GM21723 (cell line): ENCODE measurements at regions not wholly inside any gene's neighbourhood (a gene's known extent, or its start where the extent isn't known, plus 50 kb on each side); places are given as distances from the start of the nearest gene placed in this dataset.

ENCODE experiments used
- ATAC-seq: cut with Tn5 transposase; IDR thresholded peaks from one replicate; pipeline ENCODE4 v1.9.1; 2021; ENCODE audit warnings: mild to moderate bottlenecking, moderate library complexity; ENCODE audit not compliant: unreplicated experiment

DNA sequence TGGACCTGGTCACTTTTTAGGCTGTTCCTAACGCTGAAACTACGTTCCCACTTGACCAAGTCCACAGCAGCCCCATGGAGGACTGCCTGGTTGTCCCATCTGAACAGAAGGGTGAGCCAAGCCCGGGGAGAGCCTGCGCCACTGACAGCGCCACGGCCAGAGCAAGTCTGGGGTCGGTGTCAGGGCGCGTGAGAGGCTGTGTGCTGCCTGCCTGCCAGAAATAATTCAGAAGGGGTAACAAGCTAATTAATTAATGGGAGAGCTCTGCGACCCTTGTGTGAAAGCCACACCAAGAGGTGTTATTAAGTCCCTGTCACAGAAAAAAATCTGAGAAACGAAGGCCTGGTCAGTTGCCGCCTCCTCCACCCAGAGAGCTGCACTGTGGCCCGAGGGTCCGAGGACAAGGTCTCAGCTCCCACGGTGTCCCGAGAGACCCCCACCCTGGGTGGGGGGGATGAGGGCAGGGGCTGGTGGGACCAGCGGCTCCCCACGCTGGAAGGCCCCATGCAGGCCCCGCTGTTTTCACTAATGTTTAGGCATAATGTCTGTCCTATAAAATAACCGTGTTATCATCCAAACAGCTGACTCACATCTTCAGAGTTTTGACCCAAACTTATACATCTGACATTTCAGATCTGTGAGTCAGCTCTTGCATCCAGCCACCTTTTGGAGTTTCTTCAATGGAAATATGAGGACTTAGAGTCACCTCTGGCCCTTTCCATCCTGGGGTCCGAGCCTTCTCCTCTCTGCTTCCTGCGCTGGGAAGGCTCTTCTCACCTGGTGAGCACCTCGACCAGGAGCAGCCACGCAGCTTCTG is 58.5 kb downstream of the DLL1 start:
- no peak for ATAC-seq

DNA sequence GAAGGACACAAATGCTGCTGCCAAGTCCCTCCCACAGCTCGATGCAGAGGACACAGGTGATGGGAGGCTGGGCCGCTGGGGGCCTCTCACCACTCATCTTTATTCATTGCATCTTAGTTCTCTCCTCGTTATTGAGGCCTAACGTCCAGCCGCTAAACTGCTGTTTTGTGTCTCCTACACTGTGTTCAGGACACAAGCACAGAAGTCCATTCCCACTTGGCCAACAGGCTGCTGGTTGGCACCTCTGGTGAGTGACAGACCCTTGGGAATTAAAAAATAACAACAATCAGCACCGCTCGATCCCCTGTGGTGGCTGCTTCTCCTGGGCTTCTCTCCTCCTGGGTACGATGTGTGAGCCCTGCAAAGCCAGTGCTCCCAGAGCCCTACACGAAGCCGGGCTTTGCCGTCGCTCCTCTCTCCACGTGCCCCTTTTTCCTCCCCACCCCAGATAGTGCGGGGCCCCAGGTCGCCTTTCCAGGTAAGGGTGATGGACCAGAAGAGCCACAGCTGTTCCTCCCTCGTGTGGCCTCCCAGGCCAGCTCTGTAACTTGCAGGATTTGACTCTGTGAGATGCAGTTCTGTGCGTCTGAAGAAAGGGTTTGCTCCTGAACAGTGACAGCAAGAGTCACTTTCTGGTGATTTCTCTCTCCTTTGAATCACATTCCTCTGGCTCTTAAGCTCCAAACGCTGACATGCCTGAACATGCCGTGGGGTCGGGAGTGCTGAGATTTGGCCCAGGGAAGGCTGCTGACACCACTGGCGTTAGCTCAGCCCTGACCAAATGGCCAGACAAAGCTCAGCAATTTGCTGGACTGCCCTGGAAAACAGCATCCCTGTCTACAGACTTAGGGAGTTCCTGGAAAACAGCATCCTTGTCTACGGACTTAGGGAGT is 59.3 kb downstream of the DLL1 start:
- ATAC-seq: no peak

DNA sequence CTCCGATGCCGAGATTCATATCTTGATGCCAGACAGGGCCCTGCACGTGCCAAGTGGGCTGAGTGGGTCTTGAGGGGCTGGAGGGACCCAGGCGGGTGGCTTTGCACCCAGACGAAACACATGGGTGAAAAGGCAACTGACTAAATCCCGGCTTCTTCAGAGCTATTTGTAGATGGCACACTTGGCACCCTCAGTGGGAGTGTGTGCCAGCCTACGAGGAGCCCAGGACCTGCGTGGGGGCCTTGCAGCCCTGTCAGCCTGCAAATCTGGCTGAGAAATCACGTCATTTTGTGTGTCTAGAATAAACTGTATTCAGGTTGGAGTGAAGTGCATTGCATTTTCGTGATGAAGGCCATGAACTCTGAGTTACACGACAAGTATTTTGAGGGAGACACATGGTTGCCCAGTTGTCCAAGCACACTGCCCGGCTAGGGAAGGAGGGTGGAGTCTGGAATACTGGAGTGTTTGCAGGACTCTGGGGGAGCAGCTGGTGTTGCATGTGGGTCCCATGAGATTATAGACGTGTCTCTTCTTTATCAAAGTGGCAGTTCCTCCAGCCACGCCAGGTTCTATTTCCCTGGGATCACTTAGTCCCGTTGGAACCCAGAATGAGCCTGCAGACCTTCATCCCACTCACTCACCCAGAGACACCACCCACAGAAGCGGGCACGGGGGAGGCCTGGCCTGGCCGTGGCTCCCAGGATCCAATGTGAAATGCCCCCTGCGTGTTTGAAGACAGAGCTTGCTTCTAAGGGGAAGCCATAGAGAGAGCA is 60.2 kb downstream of the DLL1 start:
- ATAC-seq: no peak

DNA sequence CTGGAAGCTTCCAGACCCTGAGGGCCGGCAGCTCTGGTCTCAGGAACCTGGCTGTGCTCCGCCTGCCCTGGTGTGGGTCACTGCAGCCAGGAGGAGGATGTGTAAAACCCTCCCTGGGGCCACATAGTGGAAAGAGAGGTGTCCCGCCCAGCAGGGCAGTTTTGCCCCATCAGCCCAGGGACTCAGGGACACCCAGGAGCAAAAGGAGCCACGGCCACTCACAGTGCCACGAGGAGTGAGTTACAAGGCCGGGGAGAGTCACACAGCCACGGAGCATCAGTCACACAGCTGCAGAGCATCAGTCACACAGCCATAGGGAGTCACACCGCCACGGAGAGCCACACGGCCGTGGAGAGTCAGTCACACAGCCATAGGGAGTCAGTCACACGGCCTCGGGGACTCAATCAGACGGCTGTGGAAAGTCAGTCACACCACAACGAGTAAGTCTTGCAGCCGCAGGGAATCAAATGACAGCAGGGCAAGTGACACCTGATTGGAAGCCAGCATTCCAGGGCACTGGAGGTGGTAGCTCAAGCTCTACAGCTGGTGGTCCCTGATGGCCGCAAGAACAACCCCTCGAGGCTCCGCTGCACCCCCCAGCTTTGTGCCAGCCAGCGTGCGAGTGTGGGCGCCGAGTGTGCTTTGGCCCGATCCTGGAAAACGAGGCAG is 60.9 kb downstream of the DLL1 start:
- ATAC-seq: no peak

DNA sequence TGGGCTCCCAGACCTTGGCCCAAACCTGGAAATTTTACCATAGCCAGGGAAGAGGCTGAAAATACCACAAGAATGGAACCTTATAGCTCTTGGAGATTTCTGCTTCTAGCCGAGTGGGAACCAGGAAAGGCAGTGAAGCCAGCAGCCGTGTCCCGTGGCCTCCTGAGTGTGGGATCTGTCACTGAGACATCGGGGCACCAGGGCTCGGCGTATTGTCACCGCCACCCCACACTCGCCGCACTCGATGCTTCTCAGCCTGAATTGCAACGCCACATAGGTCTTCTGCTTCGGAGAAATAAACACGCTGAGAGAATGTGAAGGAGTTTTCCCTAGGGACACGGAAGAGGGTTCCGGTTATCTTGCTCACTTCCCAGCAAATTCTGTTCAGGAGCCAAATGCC is 61.5 kb downstream of the DLL1 start:
- no peak for ATAC-seq

DNA sequence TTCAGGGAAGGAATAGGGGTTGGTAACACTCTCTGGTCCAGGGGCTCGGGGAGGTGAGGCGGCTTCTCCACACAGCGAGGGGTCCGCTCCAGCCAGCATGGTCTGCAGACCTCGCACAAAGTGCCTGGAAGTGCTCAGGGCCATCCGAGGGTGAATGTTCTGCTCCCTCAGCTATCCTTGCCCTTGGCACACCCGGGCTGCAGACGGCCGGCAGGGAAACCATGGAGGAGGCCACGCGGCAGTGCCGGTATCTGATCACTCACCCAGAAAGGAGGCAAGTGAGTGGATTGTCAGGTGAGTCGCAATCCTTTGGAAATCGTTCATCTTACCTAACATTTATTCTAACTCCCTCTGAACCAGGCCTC is 62.0 kb downstream of the DLL1 start:
- no peak for ATAC-seq

DNA sequence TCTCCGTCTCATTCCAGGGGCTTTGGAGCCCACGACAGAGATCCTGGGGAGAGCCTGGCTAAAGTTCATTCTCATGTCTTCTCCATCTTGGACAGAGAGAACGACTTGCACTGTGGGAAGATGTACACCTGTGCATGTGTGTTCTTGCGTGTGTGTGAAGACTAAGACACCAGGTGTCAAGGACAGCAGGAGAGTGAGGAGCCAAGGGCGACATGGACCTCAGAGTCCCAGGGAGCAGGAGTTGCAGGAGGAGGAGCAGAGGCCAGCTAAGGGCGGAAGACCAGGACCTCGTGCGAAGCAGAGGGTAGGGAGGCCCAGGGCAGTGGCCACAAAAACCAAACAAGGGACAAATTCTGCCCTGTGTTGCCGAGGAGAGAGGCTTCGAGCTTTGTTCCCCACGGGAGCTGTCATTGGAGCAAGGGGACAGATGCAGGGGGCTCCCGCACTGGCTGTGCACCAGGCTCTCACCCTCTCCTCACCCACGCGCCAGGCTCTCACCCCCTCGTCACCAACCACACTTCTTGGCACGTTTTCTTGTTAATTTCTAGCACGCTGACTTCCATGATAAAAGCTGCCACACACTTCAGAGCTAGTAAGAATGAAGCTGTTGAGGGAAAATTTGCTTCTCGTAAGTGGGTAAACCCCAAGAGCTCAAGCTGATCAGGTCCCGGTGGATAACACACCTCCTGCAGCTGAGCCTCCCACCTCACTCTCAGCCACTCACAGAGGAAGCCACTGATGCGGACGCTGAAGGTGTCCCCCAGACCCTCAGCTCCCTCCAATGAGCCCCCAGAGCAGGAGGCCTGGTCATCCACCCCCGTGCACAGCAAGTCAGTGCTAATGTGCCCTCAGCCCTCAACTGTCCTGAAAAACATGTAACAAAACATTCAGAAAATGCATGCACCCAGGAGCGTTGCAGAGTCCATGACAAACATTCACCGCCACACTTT is 62.6 kb downstream of the DLL1 start:
- no peak for ATAC-seq

DNA sequence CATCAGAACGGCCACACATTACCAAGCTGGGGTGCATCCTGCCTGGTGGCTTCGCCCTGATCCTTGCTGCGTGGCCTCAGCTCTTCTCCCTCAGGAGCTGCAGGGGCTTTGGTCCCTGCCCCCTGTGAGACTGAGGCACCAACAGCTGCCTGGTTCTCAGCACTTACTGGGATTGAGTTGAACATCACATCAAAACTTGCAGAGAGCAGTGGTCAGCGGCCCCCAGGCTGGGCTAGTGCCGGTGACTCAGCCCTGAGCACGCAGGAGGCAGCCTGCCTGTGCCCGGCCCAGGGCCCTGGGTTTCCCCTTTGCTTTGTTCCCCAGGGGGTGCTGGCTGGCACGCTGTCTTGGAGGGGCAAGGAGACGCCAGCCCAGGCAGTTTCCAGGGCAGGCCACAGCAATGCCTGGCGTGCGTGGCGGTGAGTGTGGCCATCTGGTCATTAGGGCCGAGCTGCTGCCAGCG is 63.3 kb downstream of the DLL1 start:
- no peak for ATAC-seq

DNA sequence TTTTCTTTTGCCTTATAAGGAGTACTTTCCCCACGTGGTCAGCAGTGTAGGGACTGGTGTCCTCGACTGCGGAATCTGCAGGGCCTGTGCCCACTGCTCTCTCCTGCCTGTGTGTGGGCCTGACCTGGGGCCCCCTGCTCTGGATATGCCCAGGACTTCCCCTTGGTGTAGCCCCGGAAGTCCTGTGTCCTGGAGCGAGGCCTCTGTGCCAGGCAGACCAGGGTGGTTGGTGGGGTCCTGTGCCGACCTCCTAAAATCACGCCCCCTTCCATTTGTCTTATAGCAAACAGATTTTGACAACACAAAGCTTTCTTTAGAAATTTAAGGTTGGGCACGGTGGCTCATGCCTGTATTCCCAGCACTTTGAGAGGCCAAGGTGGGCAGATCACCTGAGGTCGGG is 64.2 kb downstream of the DLL1 start:
- ATAC-seq: no peak

DNA sequence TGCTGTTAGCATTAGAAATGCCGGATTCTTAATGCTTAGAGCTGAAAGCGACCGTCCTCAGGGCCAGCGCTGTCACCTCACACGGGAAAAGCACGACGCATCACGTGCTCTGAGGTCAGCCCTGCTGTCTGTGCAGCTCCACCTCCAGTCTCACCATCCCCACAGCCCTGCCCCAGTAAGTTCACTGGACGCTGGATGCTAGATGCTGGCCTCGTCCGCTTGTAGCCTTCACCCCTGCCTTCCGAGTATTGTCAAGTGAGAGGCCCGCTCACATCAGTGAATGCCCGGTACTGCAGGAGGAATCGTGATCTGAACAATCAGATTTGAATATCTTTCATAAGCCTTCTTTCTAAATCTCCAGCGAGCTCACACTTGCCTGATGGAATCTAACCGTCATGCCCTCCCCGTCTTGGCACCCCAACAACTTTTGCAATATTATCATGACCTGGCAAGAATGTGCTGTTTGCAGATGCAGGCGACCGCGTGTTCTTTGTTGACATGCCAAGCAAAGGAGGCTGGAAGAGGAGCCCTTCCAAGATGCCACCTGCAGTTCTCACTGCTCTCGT is 64.9 kb downstream of the DLL1 start:
- ATAC-seq: no peak

DNA sequence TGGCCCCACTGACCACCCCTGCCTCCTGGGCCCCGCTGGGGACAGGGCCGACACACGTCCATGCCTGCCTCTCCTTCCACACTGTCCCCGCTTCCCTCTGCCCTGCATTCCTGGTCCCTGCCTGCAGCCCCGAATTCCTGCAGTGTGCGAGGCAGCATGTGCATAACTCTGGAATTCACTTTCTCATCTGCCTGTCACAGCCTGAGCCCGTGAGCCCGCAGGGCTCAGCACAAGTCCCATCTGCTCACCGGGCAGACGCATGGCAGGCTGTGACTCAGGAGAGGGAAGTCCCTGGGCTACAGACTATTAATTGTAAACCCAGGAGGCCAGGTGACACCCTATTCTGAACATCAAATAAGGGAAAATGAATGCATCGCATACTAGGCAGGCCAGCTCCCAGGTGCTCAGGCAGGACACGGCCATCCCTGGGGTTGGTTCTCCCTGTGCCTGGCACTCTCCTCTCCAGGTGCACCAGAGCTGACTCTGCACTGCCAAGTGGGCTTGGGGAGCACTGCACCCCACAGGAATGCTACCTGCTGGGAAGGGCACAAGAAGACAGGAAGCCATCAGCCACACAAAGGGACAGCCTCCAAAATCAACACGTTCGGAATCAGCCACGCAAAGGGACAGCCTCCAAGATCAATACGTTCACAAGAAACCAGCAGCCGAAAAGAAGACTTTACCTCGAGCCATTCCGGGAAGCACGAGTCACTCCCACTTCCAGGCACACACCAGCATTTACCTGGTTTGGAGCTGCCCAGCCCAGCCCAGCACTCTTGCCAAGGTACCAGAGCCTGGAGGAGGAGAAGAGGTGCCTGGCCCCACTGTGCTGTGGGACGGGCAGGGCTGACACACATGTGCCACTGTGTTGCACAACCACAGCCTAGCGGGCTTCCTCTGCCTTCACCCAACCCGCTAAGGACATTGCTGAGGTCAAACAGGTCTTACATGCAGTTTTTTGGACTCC is 65.9 kb downstream of the DLL1 start:
- ATAC-seq: no peak

DNA sequence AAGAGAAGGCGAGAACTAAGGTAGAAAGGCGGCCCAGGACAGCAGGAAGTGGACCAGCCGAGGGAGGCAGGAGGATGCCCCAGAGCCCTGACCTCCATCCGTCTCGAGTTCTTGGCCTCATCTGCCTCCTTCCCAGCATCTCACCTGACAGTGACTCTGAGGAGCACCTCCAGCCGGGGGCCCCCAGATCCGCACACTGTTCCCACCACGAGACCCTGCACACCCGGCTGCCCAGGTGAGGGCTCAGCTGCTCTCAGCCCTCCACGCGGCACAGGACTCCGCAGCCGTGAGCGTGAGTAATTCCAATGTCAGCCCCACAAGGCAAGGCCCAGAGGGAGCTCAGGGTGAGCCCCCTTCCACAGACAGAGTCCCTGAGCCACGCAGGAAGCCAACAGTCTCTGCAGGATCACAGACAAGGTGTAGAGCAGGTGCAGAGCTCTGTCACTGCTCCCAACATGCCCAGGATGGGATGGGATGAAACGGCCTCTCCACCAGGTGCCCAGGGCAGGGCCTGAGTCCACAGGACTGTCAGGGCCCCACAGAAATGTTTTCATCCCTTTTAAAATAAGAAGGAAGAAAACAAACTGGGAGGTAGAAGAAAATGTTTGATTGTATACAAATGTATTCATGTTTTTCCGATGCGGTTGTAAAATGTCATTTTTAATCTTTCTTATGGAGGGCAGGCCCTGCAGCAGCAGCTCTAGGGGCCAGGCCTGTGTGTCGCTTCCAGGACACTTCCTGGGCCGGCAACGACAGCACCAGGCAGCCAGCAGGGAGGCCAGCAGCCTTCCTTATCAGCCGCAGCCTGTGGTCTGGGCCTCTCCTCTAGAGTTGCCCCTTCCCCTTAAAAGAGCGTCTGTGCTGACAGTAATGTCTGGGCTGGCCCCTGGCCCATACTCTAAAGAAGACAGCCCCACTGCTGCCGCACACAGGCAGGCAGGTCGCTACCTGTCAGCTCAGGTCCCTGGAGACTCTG is 66.9 kb downstream of the DLL1 start:
- no peak for ATAC-seq

DNA sequence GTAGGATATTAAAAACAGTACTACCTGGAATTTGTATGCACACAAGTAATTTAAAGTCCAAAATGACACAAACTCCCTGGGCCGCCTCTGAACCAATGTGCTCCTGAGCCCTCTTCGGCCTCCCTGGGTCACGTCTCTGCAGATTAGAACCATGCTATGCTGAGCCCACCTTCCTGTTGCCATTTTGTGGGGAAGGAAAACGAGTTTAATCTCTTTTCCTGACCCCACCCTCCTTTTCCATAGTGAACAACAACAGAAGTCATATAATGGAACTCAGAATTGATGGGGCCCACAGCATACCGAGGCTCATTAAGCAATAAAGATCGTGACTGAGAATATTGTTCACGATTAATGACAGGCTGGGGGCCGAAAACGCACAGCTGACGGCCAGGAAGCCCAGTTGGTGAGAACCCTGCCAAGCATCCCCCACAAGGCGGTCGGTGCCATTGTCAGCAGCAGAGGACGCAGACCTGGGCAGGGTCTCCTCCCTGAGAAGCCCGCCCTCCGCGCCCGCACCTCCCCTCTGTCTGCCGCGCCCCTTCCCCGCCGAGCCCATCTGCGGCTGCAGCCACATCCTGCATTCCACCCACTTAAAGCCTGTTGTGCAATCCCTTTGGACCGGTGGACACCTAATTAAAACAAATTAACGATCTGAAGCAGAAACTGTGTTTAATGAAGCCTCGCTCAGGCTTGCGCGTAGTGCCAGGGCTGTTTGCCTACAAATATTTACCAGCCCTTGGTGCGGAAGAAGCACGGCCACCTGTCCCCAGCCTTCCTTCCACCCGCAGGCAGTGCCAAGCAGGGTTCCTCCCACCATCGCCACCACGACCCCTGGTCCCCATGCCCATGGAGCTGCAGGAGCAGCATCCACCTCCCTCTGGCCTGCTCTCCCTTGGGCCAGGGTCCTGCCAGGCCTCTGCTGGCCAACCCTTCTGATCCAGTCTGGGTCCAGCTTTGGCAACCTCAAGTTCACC is 68.1 kb downstream of the DLL1 start:
- no peak for ATAC-seq

DNA sequence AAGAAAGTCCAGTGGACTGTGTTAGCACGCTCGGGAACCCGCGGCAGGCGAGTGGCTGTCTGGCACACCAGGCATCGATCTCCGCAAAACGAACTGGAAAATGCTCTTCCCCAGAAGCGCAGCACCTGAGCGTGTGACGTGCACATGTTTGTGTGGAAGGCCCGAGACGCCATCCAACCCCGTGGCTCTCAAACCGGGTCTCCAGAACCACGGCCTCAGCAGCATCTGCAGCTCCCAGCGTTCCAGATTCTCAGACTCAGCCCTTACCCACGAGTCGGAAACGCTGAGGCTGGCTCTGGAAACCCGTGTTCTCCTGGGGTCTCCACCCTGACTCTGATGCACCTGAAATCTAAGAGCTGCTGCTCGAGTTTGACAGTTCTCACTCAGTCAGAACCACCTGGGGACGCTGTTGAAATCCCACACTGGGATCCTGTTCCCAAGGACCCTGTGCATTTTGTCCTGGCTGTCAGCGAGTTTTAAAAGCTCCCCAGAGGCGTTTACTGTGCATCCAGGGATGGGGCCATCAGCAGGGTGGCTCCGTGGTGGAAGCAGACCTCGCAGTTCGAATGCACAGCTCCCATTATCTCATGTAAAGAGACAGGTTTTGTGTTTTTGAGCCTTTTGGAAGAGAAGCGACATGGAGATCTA is 69.0 kb downstream of the DLL1 start:
- ATAC-seq: no peak

DNA sequence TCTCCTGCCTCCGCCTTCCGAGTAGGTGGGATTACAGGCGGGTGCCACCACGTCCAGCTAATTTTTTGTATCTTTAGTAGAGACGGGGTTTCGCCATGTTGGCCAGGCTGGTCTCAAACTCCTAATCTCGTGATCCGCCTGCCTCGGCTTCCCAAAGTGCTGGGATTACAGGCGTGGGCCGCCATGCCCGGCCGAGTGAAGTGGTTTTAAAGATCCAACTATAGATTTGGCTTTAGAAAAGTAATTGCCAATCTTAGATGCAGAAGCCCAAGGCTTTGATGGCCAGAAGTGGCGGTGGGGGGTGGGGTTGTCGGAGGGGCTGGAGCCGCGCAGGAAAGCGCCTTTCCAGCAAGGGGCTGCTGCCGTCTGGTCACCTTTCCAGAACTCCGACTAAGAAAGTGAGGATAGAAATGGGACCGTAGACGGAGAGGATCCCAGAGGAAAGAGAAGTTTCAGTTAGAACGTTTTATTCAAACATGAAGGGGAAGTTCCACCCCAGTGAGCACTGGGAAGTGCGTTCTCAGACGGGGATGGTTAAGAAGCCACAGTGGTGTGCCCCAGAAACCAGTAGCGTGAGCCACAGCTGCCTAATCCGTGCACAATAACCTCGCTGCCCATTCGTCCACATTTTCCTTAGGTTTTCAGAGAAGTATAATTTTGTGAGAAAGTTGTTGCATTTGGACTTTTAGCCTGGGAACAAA is 69.7 kb downstream of the DLL1 start:
- ATAC-seq: no peak
